Mammary epithelial cell (primary cell): ENCODE measurements at regions not wholly inside any gene's neighbourhood (a gene's known extent, or its start where the extent isn't known, plus 50 kb on each side); places are given as distances from the start of the nearest gene placed in this dataset.

Experiments
- EZH2 ChIP-seq: IDR thresholded peaks from 2 replicates; pipeline ENCODE4 v1.6.1; 2012; ENCODE audit warnings: low read length, inconsistent platforms, borderline replicate concordance
- TF ChIP-seq, protein P1 (sequence below), 2 donors: IDR thresholded peaks in 1 of 2; conservative IDR thresholded peaks in 1 of 2; 2 replicates each; pipeline ENCODE4 v1.5.1; 2011 to 2012; ENCODE audit warnings: inconsistent platforms in 2 of 2, low read length in 2 of 2, mild to moderate bottlenecking in 2 of 2, control low read depth in 1 of 2, low read depth in 1 of 2; ENCODE audit not compliant: insufficient read depth in 1 of 2; ENCODE audit errors: extremely low read depth in 1 of 2

- TF ChIP-seq, protein P1, sequence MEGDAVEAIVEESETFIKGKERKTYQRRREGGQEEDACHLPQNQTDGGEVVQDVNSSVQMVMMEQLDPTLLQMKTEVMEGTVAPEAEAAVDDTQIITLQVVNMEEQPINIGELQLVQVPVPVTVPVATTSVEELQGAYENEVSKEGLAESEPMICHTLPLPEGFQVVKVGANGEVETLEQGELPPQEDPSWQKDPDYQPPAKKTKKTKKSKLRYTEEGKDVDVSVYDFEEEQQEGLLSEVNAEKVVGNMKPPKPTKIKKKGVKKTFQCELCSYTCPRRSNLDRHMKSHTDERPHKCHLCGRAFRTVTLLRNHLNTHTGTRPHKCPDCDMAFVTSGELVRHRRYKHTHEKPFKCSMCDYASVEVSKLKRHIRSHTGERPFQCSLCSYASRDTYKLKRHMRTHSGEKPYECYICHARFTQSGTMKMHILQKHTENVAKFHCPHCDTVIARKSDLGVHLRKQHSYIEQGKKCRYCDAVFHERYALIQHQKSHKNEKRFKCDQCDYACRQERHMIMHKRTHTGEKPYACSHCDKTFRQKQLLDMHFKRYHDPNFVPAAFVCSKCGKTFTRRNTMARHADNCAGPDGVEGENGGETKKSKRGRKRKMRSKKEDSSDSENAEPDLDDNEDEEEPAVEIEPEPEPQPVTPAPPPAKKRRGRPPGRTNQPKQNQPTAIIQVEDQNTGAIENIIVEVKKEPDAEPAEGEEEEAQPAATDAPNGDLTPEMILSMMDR (conservative IDR thresholded peaks at IDR 0.05 in 1 of 2, IDR thresholded peaks at IDR 0.05 in 1 of 2; ENCODE audit: extremely low read depth in 1 of 2, insufficient read depth in 1 of 2, low read depth in 1 of 2, low read length in 2 of 2): no peak
- no peak for TF ChIP-seq EZH2
Observed at GRCh38 chr5:2193542-2194235, 311.0 kb upstream of the IRX4 start.
